ENCODE measurements at regions not wholly inside any gene's neighbourhood (a gene's known extent, or its start where the extent isn't known, plus 50 kb on each side); places are given as distances from the start of the nearest gene placed in this dataset.

DNA sequence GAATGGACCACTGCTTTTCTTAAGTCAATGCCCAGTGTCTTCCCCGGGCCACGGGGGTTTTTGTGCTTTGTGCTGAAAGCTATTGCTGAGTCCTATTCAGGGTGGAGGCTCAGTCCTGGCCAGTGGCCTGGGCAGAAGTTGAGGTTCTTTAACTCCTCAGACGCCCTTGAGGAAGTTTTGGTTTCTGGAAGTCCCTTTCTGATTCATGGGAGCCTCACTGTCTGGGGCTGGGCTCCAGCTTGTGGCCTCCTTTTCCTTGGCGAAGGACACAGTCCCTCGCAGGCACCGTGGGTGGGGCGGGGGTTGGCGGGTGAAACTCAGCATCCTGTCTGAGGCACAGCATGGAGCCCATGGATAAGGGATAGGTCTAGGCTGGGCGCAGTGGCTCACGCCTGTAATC, 465.2 kb upstream of the HS6ST1 start:
- no peak for DNase-seq
- no peaks in the 10 kb centered on the region for H3K27me3 Mint-ChIP-seq (ENCODE audit: low read depth)
- intact Hi-C loops (cut with micrococcal nuclease), result no loop called here
- H3K27ac Mint-ChIP-seq, result no peak overlapping the region
- no peaks in the 10 kb centered on the region for H3K4me1 Mint-ChIP-seq (ENCODE audit: low read depth)
- H3K36me3 Mint-ChIP-seq (ENCODE audit: low read depth), result no peaks in the 10 kb centered on the region
- CTCF ChIA-PET, result no interaction called here
- H3K4me3 Mint-ChIP-seq, result no peak overlapping the region
- H3K9me3 Mint-ChIP-seq, result peaks cover 8% of the 10 kb centered on the region

GRCh38 chr2:128784626-128785306, 466.1 kb upstream of the HS6ST1 start:
- intact Hi-C loops (cut with micrococcal nuclease), result no loop called here
- Mint-ChIP-seq H3K27me3 (ENCODE audit: low read depth) (no peaks in the 10 kb centered on the region), H3K27ac (no peak overlapping the region), H3K4me3 (no peak overlapping the region), H3K36me3 (ENCODE audit: low read depth) (no peaks in the 10 kb centered on the region), H3K9me3 (peaks cover 10% of the 10 kb centered on the region), H3K4me1 (ENCODE audit: low read depth) (no peaks in the 10 kb centered on the region)
- no peak for DNase-seq
- CTCF ChIA-PET, result no interaction called here

GRCh38 chr2:128786316-128786715, 467.6 kb upstream of the HS6ST1 start:
- Mint-ChIP-seq H3K4me3 (no peak overlapping the region), H3K9me3 (peaks cover 10% of the 10 kb centered on the region), H3K36me3 (ENCODE audit: low read depth) (no peaks in the 10 kb centered on the region), H3K4me1 (ENCODE audit: low read depth) (no peaks in the 10 kb centered on the region), H3K27ac (no peak overlapping the region), H3K27me3 (ENCODE audit: low read depth) (no peaks in the 10 kb centered on the region)
- intact Hi-C loops (cut with micrococcal nuclease), result no loop called here
- CTCF ChIA-PET, result no interaction called here
- no peak for DNase-seq

DNA sequence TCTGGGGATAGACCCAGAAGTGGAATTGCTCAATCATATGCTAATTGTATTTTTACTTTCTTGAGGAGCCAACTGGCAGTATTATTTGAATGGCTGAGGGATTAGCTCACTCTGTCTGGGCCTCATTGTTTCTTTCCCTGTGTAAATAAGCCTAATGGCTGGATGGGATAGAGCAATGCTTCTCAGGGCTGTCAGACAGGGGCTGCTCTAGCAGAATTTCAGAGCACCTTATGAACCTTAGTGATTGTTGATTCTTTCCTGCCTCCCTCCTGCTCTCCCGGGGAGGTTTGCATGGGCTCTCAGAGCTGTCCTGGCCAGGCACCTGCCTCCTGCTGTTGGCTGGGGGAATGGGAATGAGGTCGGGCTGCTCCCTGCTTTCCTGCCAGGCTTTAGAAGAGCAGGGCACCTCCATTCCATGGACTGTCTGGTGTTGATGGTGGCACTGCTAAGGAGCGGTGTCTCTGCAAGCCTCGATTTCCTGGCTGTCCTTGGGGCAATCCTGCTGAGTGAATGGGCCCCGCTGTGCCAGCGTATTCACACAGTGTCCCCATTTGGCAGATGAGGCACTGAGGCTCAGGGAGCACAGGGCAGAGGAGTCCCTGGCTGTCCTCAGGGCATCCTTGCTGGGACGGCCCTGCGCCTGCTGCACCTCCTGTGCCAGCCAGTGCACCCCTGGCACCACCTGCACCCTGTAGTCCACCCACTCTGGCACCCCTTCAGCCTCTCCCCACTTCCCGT, 468.2 kb upstream of the HS6ST1 start:
- DNase-seq, result no peak
- CTCF ChIA-PET, result no interaction called here
- no peaks in the 10 kb centered on the region for H3K4me1 Mint-ChIP-seq (ENCODE audit: low read depth)
- no peaks in the 10 kb centered on the region for H3K27me3 Mint-ChIP-seq (ENCODE audit: low read depth)
- no peaks in the 10 kb centered on the region for H3K36me3 Mint-ChIP-seq (ENCODE audit: low read depth)
- no peak overlapping the region for H3K27ac Mint-ChIP-seq
- intact Hi-C loops (cut with micrococcal nuclease), result no loop called here
- peaks cover 10% of the 10 kb centered on the region for H3K9me3 Mint-ChIP-seq
- no peak overlapping the region for H3K4me3 Mint-ChIP-seq

DNA sequence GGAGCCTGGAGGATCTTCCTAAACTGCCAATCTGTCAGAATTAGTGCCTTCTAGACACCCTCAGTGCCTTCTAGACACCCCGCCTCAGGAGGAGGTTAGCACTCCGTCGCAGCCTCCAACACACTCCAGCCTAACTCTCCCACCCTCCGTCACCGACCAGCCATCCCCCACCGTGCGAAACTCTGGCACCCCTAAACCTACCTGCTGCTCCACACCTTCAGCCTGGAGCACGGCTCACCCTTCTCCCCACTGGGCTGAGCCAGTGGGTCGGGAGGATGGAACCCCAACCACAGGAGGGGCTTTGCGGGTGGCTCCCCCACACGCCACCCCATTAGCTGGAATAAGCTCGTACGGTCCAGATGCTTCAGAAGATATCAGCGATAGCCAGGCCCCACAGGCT, 468.9 kb upstream of the HS6ST1 start:
- CTCF ChIA-PET, result no interaction called here
- Mint-ChIP-seq H3K27me3 (ENCODE audit: low read depth) (no peaks in the 10 kb centered on the region), H3K36me3 (ENCODE audit: low read depth) (no peaks in the 10 kb centered on the region), H3K4me3 (no peak overlapping the region), H3K27ac (no peak overlapping the region), H3K4me1 (ENCODE audit: low read depth) (no peaks in the 10 kb centered on the region), H3K9me3 (peaks cover 10% of the 10 kb centered on the region)
- intact Hi-C loops (cut with micrococcal nuclease), result no loop called here
- no peak for DNase-seq

GRCh38 chr2:128788636-128789220, 470.1 kb upstream of the HS6ST1 start:
- CTCF ChIA-PET, result no interaction called here
- H3K4me1 Mint-ChIP-seq (ENCODE audit: low read depth), result no peaks in the 10 kb centered on the region
- peaks cover 10% of the 10 kb centered on the region for H3K9me3 Mint-ChIP-seq
- H3K36me3 Mint-ChIP-seq (ENCODE audit: low read depth), result no peaks in the 10 kb centered on the region
- DNase-seq, result no peak
- no peak overlapping the region for H3K4me3 Mint-ChIP-seq
- H3K27me3 Mint-ChIP-seq (ENCODE audit: low read depth), result no peaks in the 10 kb centered on the region
- no peak overlapping the region for H3K27ac Mint-ChIP-seq
- intact Hi-C loops (cut with micrococcal nuclease), result no loop called here

DNA sequence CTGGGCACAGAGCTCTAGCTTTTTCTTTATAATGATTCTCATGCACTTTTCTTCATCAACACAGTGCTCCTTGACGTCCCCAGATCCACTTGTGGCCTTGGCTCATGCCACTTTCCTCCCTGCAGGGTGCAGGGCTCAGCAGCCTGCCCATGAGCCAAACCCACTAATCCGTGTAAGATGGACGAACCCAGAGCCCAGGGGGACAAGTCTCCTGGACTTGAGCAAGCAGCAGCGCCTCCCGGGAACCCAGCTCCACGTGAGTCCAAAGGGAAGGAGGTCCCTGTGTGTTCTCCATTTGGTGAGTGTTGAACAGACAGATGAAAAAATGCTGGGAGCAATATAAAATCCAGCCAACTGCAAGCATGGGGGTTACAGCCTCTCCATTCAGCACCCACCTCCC, 470.6 kb upstream of the HS6ST1 start:
- Mint-ChIP-seq H3K4me3 (no peak overlapping the region), H3K27me3 (ENCODE audit: low read depth) (no peaks in the 10 kb centered on the region), H3K27ac (no peak overlapping the region), H3K4me1 (ENCODE audit: low read depth) (no peaks in the 10 kb centered on the region), H3K9me3 (peaks cover 10% of the 10 kb centered on the region), H3K36me3 (ENCODE audit: low read depth) (no peaks in the 10 kb centered on the region)
- intact Hi-C loops (cut with micrococcal nuclease), result no loop called here
- CTCF ChIA-PET, result no interaction called here
- DNase-seq, result no peak

- H3K27ac Mint-ChIP-seq, result no peak overlapping the region
- H3K9me3 Mint-ChIP-seq, result peaks cover 10% of the 10 kb centered on the region
- intact Hi-C loops (cut with micrococcal nuclease), result no loop called here
- no peaks in the 10 kb centered on the region for H3K36me3 Mint-ChIP-seq (ENCODE audit: low read depth)
- DNase-seq, result no peak
- no peaks in the 10 kb centered on the region for H3K4me1 Mint-ChIP-seq (ENCODE audit: low read depth)
- H3K27me3 Mint-ChIP-seq (ENCODE audit: low read depth), result no peaks in the 10 kb centered on the region
- no peak overlapping the region for H3K4me3 Mint-ChIP-seq
- CTCF ChIA-PET, result no interaction called here
Measured at GRCh38 chr2:128789776-128790455, 471.2 kb upstream of the HS6ST1 start.

DNA sequence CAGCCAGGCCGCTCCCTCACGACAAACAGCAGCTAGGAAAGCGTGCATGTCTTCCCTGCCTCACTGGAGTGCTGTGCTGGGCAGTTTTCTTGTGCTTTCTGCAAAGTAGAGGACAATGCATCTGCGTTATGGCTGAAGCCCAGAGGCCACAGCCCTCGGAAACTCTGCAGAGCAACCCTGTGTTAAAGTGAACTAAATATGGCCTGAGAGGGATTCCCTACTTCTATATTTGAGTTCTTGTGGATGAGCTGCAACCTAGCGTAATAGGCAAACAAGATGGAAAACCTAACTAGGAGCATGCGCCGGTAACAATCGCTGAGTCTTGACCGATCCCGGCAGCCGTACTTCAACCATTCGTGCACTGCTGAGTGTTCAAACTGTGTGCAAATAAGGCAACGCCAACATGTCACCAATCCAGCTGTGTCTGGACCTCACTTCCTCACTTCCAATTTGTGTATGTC, 471.9 kb upstream of the HS6ST1 start:
- Mint-ChIP-seq H3K27ac (no peak overlapping the region), H3K4me1 (ENCODE audit: low read depth) (no peaks in the 10 kb centered on the region), H3K9me3 (peaks cover 10% of the 10 kb centered on the region), H3K4me3 (no peak overlapping the region), H3K36me3 (ENCODE audit: low read depth) (no peaks in the 10 kb centered on the region), H3K27me3 (ENCODE audit: low read depth) (no peaks in the 10 kb centered on the region)
- DNase-seq, result no peak
- intact Hi-C loops (cut with micrococcal nuclease), result no loop called here
- CTCF ChIA-PET, result no interaction called here

GRCh38 chr2:128791120-128791984, 472.7 kb upstream of the HS6ST1 start:
- Mint-ChIP-seq H3K9me3 (peaks cover 10% of the 10 kb centered on the region), H3K4me1 (ENCODE audit: low read depth) (no peaks in the 10 kb centered on the region), H3K27ac (no peak overlapping the region), H3K4me3 (no peak overlapping the region), H3K36me3 (ENCODE audit: low read depth) (no peaks in the 10 kb centered on the region), H3K27me3 (ENCODE audit: low read depth) (no peaks in the 10 kb centered on the region)
- intact Hi-C loops (cut with micrococcal nuclease), result no loop called here
- no peak for DNase-seq
- CTCF ChIA-PET, result no interaction called here

DNA sequence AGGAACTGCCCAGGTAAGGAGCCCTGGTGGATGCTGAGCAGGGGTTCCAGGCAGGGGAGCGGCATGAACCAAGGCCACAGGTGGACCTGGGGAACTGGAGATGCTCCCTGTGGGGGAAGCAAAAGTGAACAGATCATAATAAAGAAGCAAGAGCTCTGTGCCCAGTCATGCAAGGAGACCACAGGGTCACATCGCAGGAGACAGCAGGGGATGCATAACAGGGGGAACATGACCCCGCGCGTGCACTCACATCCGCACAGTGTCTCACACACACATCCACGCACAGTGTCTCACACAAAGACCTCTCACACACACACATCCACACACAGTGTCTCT, 473.3 kb upstream of the HS6ST1 start:
- H3K4me1 Mint-ChIP-seq (ENCODE audit: low read depth), result no peaks in the 10 kb centered on the region
- no peak for DNase-seq
- no peaks in the 10 kb centered on the region for H3K27me3 Mint-ChIP-seq (ENCODE audit: low read depth)
- H3K27ac Mint-ChIP-seq, result no peak overlapping the region
- CTCF ChIA-PET, result no interaction called here
- no peak overlapping the region for H3K4me3 Mint-ChIP-seq
- no peaks in the 10 kb centered on the region for H3K36me3 Mint-ChIP-seq (ENCODE audit: low read depth)
- H3K9me3 Mint-ChIP-seq, result peaks cover 10% of the 10 kb centered on the region
- intact Hi-C loops (cut with micrococcal nuclease), result no loop called here

- no peaks in the 10 kb centered on the region for H3K27me3 Mint-ChIP-seq (ENCODE audit: low read depth)
- no peak overlapping the region for H3K27ac Mint-ChIP-seq
- intact Hi-C loops (cut with micrococcal nuclease), result no loop called here
- H3K4me3 Mint-ChIP-seq, result no peak overlapping the region
- no peak for DNase-seq
- no peaks in the 10 kb centered on the region for H3K36me3 Mint-ChIP-seq (ENCODE audit: low read depth)
- peaks cover 10% of the 10 kb centered on the region for H3K9me3 Mint-ChIP-seq
- CTCF ChIA-PET, result no interaction called here
- no peaks in the 10 kb centered on the region for H3K4me1 Mint-ChIP-seq (ENCODE audit: low read depth)
Measured at GRCh38 chr2:128792476-128793054, 473.9 kb upstream of the HS6ST1 start.

Measured in activated naive CD4-positive, alpha-beta T cell treated with anti-CD3 and anti-CD28 coated beads for 36 hours (primary cell).